Activated naive CD8-positive, alpha-beta T cell treated with anti-CD3 and anti-CD28 coated beads, Interleukin-2, amount 10 ng/mL, durations not matched to agents 7 days and 5 days (primary cell): ENCODE measurements at regions not wholly inside any gene's neighbourhood (a gene's known extent, or its start where the extent isn't known, plus 50 kb on each side); places are given as distances from the start of the nearest gene placed in this dataset.

Source experiments
- ATAC-seq: fragments of 150-1000 bp; cut with Tn5 transposase; one replicate; pipeline ENCODE4 v1.10.0; 2021; ENCODE audit warnings: low read depth, moderate library complexity
- POLR2A ChIA-PET: fragments of 350-600 bp; sonication (Branson Sonifier 250); formaldehyde crosslinking; loops from one replicate; lab custom pipeline; 2021; ENCODE audit warnings: antibody characterized with exemption; lab: Charles Lee
- DNase-seq: peaks from one replicate; pipeline ENCODE4 v3.0.0; 2021
- H3K27ac Mint-ChIP-seq: one replicate; pipeline ENCODE4 v1.8.0; 2022; ENCODE audit warnings: mild to moderate bottlenecking, mixed read lengths
- H3K27me3 Mint-ChIP-seq: one replicate; pipeline ENCODE4 v1.8.0; 2022; ENCODE audit warnings: mild to moderate bottlenecking, moderate library complexity, mixed read lengths
- H3K36me3 Mint-ChIP-seq: one replicate; pipeline ENCODE4 v1.8.0; 2021; ENCODE audit warnings: mild to moderate bottlenecking, mixed read lengths
- H3K4me1 Mint-ChIP-seq: one replicate; pipeline ENCODE4 v1.8.0; 2021; ENCODE audit warnings: mixed read lengths
- H3K4me3 Mint-ChIP-seq: one replicate; pipeline ENCODE4 v1.8.0; 2022; ENCODE audit warnings: mild to moderate bottlenecking, moderate library complexity, mixed read lengths
- H3K9me3 Mint-ChIP-seq: one replicate; pipeline ENCODE4 v1.8.0; 2021; ENCODE audit warnings: mixed read lengths

- Mint-ChIP-seq H3K9me3 (peaks cover 1% of the 10 kb centered on the region), H3K4me1 (no peaks in the 10 kb centered on the region), H3K27me3 (peaks cover 2% of the 10 kb centered on the region), H3K4me3 (no peak overlapping the region), H3K36me3 (no peaks in the 10 kb centered on the region), H3K27ac (no peak overlapping the region)
- POLR2A ChIA-PET, result interaction anchor here (0.5 kb wide), 1 partner anchor 26 kb away, joined by 3 read pairs; no protein-coding TSS in a partner anchor
- DNase-seq (no peak), ATAC-seq (no peak)
Observed at GRCh38 chr10:112898540-112899390, 51.3 kb upstream of the TCF7L2 start.

- no peaks in the 10 kb centered on the region for H3K4me1 Mint-ChIP-seq
- no peaks in the 10 kb centered on the region for H3K36me3 Mint-ChIP-seq
- ATAC-seq (no peak), DNase-seq (no peak)
- no peak overlapping the region for H3K27ac Mint-ChIP-seq
- POLR2A ChIA-PET, result no interaction called here
- H3K9me3 Mint-ChIP-seq, result peaks cover 1% of the 10 kb centered on the region
- peaks cover 2% of the 10 kb centered on the region for H3K27me3 Mint-ChIP-seq
- no peak overlapping the region for H3K4me3 Mint-ChIP-seq
Observed at GRCh38 chr10:112899391-112900065, 50.5 kb upstream of the TCF7L2 start.
